GM19468 (cell line): ENCODE measurements at regions not wholly inside any gene's neighbourhood (a gene's known extent, or its start where the extent isn't known, plus 50 kb on each side); places are given as distances from the start of the nearest gene placed in this dataset.
"Not testable (repeated sequence)": the region's sequence is repeated elsewhere in the genome, so short reads cannot be mapped to it uniquely, and the experiment has no call there.

Source experiments
- ATAC-seq: cut with Tn5 transposase; IDR thresholded peaks from one replicate; pipeline ENCODE4 v1.9.1; 2021; ENCODE audit warnings: mild to moderate bottlenecking, moderate library complexity, moderate number of reproducible peaks; ENCODE audit not compliant: unreplicated experiment; ENCODE audit errors: extremely low read depth

DNA sequence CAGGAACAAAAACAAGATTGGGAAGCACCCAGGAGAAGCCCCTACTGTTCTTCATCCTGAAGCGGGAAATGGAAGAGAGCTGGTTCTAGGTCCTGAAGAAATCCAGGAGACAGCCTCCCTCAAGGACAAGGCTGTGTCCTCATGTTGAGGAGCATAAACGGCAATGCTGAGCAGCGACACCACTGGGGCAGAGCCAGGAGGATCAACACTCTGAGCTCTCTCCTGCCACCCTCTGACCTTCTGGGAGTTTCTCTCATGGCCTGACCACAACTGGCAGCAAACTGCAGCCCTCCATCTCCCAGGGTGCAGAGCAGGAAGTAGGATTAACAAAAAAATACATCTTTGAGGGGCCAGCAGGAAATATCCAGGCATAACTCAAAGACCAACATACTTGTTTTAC lies 1292.2 kb upstream of the TMEM132C start:
- ATAC-seq = no peak

- ATAC-seq = no peak
Observed at GRCh38 chr12:126976579-126976978, 1290.4 kb upstream of the TMEM132C start.

DNA sequence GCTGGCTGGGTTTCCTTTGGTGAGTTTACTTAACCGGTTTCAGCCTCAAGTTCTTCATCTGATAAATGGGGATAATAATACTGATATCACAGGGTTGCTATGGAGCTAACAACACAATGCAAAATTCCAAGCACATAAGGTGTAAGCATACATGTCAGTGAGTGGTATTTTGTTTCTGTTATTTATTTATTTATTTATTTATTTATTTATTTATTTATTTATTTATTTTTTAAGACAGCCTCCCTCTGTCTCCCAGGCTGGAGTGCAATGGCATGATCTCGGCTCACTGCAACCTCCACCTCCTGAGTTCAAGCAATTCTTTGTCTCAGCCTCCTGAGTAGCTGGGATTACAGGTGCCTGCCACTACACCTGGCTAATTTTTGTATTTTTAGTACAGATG lies 1287.4 kb upstream of the TMEM132C start:
- not testable (repeated sequence) for ATAC-seq

GRCh38 chr12:126982707-126983106 lies 1284.3 kb upstream of the TMEM132C start:
- ATAC-seq = no peak

DNA sequence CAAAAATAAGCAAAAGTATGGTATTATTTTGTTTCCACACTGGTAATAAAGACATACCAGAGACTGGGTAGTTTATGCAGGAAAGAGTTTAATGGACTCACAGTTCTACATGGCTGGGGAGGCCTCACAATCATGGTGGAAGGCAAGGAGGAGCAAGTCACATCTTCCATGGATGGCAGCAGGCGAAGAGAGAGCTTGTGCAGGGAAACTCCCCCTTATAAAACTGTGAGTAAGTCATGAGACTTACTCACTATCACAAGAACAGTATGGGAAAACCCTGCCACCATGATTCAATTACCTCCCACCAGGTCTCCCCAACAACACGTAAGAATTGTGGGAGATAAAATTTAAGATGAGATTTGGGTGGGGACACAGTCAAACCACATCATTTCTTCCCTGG lies 1283.2 kb upstream of the TMEM132C start:
- not testable (repeated sequence) for ATAC-seq

DNA sequence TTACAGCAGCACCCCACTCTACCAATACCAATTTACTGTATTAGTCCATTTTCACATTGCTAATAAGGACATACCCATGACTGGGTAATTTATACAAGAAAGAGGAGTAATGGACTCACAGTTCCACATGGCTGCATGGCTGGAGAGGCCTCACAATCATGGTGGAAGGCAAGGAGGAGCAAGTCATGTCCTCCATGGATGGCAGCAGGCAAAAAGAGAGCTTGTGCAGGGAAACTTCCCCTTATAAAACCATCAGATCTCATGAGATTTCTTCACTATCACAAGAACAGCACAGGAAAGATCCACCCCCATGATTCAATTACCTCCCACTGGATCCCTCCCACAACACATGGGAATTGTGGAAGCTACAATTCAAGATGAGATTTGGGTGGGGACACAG lies 1281.3 kb upstream of the TMEM132C start:
- ATAC-seq = not testable (repeated sequence)

GRCh38 chr12:126989532-126989931 lies 1277.4 kb upstream of the TMEM132C start:
- ATAC-seq = no peak

DNA sequence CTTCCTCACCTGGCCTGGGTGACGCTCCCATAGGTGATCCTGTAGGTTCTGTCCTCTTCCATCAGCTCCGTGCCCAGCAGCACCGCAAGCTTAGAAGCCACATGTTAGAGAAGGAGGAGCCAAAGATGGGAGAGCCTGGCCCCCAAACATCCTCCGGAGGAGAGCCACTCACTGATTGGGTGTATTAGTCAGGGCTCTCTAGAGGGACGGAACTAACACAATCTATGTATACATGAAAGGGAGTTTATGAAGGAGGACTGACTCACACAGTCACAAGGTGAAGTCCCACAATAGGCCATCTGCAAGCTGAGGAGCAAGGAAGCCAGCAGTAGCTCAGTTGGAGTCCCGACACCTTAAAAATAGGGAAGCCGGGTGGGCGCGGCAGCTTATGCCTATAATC lies 1273.1 kb upstream of the TMEM132C start:
- ATAC-seq = no peak

GRCh38 chr12:126994599-126994998 lies 1272.4 kb upstream of the TMEM132C start:
- ATAC-seq = no peak

- no peak for ATAC-seq
Observed at GRCh38 chr12:126998031-126998430, 1268.9 kb upstream of the TMEM132C start.

GRCh38 chr12:126998747-126999285 lies 1268.2 kb upstream of the TMEM132C start:
- ATAC-seq = no peak

DNA sequence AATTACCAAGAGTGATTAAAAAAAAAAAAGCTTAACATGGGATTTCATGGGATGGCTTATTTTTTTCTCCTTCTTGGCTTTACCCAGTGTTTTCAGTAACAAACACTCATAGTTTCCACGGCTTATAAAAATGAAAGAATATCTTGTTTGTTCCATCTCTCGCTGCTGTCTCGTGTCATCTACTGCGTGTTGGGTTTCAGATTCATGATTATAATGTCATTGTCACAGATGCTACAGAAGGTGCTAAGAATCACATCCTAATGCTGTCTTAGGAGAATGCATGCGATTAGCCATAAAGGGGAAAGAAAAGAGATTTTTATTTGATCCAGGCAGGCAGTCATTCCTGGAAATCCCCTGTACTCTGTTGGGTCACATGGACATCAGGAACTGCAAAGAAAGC lies 1267.6 kb upstream of the TMEM132C start:
- no peak for ATAC-seq

DNA sequence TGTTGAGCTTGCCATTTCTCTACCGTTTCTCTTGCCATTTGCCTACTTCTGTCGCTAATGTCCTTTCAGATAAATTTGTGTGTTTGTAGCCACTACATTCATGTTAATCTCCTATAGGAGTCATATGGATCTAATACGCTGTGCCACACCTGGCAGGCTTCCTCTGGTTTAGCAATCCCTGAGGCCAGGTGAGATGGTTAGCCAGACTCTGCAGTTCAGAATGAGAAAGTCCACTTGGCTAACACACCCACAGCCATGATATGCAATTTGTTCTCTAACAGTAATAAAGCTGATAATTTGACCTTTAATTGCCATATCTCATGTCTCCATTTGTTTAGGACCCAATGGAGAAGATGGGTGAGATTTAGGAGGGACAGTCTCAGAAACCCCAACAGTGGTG lies 1261.6 kb upstream of the TMEM132C start:
- ATAC-seq = no peak

- ATAC-seq = no peak
Observed at GRCh38 chr12:127006972-127007371, 1260.0 kb upstream of the TMEM132C start.

DNA sequence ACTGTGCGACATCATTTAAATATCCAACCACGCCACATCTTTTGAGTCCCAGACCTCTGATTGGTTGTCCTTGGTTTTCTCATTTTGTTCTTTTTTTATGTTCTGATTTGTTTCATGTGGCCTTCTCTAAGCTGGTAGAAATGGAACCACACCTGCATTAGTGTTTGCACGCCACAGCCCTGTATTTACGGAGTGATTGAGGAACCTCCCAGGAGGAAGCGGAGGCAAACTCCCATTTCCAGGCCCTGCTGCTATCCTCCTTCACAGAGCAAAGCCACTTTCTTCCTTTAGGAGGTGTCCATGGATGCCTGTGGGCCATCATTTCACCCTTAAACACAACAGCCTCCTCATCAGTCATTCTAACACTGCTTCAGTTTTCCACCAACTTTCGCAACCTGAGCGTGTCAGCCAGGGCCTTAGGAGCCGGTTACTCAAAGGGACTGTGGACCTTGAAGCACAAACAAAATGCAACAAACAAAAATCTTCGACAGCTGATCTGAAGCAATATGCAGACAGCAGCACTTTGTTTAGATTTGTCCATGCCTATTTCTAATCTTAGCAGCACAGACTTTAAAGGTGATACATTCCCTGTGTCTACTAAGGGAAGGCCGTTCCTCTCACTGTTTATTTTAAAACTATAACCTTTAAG lies 1258.1 kb upstream of the TMEM132C start:
- ATAC-seq = no peak

DNA sequence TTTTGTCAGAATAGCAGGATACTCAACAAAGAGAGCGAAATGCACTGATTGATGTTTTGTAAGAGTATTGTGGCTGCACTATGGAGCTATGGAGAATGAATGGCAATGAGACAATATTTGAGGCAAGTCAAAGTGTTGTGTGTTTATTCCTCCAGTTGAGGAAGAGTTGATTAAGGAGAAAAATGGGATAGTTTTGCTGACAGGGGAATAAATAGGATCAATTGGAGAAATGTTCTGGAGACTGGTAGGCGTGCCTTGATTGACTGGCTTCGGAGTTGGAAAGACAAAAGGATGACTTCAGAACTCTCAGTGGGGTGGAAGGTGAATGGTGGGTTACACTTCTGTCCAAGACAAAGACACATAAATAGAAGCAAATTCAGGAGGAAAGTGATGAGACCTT lies 1254.9 kb upstream of the TMEM132C start:
- ATAC-seq = no peak

DNA sequence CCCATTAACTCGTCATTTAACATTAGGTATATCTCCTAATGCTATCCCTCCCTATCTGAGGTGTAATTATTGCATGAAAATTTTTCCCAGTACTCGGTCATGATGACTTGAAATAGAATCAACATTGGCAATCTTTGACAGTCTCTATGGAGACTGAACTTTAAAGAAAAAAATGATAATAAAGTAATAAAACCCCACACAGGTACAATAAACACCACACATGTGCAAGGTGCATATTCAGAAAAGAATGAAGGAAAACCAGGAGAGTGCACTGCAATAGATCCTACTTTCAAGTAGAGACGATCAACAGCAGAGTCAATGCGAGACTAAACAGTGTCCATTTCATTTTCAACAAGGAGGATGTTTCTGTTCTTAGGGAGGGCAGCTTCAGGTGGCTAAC lies 1253.8 kb upstream of the TMEM132C start:
- no peak for ATAC-seq

DNA sequence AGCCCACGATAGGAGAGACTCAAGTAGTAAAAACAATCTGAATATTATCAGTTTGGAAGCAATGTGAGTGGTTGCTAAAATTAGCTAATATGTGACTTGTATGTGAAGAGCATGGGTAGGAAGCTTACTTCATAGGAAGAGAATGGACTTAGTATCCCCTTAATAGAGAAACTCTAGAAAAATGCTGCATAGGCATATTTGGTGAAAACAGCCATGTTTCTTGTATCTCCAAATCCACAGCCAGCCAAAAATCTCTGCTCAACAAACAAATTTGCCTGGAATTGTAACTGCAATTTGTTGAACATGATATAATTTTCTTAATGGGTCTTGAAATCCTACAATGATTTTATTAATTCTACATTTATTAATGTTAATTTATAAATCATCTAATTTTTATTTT lies 1252.9 kb upstream of the TMEM132C start:
- no peak for ATAC-seq

- no peak for ATAC-seq
Observed at GRCh38 chr12:127024791-127025190, 1242.2 kb upstream of the TMEM132C start.

DNA sequence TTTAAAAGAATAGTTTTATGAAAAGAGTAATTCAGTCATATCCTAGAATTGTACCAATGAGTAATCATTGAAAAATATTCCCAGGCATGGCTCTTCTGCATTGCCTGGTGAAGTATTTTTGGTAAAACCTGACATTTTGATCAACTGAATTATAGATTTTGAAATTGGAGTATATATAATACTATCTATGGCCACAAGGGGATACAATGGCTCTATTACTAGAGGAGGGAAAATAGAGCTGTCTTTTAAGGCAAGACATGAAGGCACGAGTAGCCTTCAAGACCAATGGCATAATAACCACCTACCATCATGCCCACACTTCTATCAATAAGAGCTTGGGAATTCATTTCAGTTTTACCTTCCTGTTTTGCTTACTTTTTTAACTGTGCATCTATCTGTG lies 1241.4 kb upstream of the TMEM132C start:
- no peak for ATAC-seq

DNA sequence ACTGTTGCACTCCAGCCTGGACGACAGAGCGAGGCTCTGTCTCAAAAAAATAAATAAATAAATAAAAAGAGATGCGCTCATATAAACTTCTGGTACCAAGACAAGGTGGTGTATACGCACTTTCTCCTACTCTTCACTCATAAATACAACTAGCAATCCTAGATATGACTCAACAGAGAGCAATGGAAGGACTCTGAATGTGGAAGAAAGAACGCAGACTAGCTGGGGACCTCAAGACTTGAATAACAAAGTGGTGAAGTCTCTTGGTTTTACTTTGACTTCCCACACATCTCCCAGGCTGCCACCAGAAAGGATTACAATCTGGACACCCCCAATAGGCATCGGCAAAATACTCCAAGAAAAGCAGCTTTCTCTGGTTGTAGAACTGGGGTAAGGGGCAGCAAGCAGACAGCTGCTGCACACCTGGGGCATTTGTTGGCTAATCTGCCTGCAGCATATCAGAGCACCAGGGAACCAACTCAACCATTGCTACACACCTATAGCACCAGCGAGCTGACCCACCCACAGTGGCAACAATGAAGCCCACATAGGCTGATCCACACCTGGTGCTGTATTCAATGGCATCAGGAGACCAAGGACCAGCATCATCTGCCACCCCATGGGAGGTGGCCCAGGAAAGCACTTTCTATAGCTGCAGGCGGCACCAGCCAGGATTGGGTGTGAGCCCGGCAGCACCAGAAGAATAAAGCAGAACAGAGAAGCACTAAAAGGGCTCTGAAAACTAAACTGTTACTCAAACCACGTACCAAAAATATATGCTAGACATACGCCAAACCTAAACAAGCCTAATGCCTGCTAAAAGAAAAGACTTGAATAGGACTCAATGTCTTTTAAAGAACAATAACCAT lies 1231.7 kb upstream of the TMEM132C start:
- ATAC-seq = no peak
